AG09319 (cell line): ENCODE measurements at regions not wholly inside any gene's neighbourhood (a gene's known extent, or its start where the extent isn't known, plus 50 kb on each side); places are given as distances from the start of the nearest gene placed in this dataset.

ENCODE experiments used
- DNase-seq: peaks from one replicate; pipeline ENCODE4 v3.0.0-alpha.2; 2010; ENCODE audit warnings: low read depth; ENCODE audit errors: extremely low read depth
- CTCF ChIP-seq: IDR thresholded peaks from 2 replicates; pipeline ENCODE4 v1.5.1; 2011; ENCODE audit warnings: low read depth, mild to moderate bottlenecking, inconsistent platforms, low read length, moderate library complexity

GRCh38 chr20:60585651-60586050, 627.4 kb downstream of the CDH26 start:
- no peak for DNase-seq
- no peak for TF ChIP-seq CTCF

- no peak for DNase-seq
- no peak for TF ChIP-seq CTCF
Measured at GRCh38 chr20:60586269-60587050, 628.2 kb downstream of the CDH26 start.

- no peak for DNase-seq
- no peak for TF ChIP-seq CTCF
Measured at GRCh38 chr20:60587986-60588385, 629.8 kb downstream of the CDH26 start.

- no peak for DNase-seq
- TF ChIP-seq CTCF: no peak
Measured at GRCh38 chr20:60589623-60590022, 631.4 kb downstream of the CDH26 start.

- no peak for DNase-seq
- no peak for TF ChIP-seq CTCF
Measured at GRCh38 chr20:60591172-60591799, 633.1 kb downstream of the CDH26 start.

- no peak for DNase-seq
- no peak for TF ChIP-seq CTCF
Measured at GRCh38 chr20:60598528-60598927, 640.3 kb downstream of the CDH26 start.

GRCh38 chr20:60599381-60599780, 641.2 kb downstream of the CDH26 start:
- no peak for TF ChIP-seq CTCF
- DNase-seq: no peak
